ENCODE measurements at regions not wholly inside any gene's neighbourhood (a gene's known extent, or its start where the extent isn't known, plus 50 kb on each side); places are given as distances from the start of the nearest gene placed in this dataset.

- Histone ChIP-seq H3K27me3 (ENCODE audit: control insufficient read depth, insufficient read depth, low read length) (no peaks in the 10 kb centered on the region), H3K4me1 (ENCODE audit: control insufficient read depth, insufficient read depth, low read length) (no peaks in the 10 kb centered on the region), H3K4me3 (ENCODE audit: low read depth in 2 of 2, low read length in 2 of 2) (no peak overlapping the region), H3K27ac (ENCODE audit: low read length) (no peak overlapping the region), H3K9me3 (ENCODE audit: control insufficient read depth, insufficient read depth, low read depth, low read length) (no peaks in the 10 kb centered on the region), H3K36me3 (ENCODE audit: control insufficient read depth, insufficient read depth, low read length) (no peaks in the 10 kb centered on the region)
- no peak for ATAC-seq
- in situ Hi-C loops (cut with HindIII; ENCODE audit: low pct_unique_long_range_greater_than_20kb, low sequenced_read_pairs) = no loop called here
- ChIA-PET POLR2A (no interaction called here), CTCF (no interaction called here)
- no peak for DNase-seq (ENCODE audit: low read depth, low spot score)
- no TSS peak for BruUV-seq (replicated peaks)
- TF ChIP-seq, protein P1, sequence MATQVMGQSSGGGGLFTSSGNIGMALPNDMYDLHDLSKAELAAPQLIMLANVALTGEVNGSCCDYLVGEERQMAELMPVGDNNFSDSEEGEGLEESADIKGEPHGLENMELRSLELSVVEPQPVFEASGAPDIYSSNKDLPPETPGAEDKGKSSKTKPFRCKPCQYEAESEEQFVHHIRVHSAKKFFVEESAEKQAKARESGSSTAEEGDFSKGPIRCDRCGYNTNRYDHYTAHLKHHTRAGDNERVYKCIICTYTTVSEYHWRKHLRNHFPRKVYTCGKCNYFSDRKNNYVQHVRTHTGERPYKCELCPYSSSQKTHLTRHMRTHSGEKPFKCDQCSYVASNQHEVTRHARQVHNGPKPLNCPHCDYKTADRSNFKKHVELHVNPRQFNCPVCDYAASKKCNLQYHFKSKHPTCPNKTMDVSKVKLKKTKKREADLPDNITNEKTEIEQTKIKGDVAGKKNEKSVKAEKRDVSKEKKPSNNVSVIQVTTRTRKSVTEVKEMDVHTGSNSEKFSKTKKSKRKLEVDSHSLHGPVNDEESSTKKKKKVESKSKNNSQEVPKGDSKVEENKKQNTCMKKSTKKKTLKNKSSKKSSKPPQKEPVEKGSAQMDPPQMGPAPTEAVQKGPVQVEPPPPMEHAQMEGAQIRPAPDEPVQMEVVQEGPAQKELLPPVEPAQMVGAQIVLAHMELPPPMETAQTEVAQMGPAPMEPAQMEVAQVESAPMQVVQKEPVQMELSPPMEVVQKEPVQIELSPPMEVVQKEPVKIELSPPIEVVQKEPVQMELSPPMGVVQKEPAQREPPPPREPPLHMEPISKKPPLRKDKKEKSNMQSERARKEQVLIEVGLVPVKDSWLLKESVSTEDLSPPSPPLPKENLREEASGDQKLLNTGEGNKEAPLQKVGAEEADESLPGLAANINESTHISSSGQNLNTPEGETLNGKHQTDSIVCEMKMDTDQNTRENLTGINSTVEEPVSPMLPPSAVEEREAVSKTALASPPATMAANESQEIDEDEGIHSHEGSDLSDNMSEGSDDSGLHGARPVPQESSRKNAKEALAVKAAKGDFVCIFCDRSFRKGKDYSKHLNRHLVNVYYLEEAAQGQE (IDR thresholded peaks at IDR 0.05; ENCODE audit: insufficient read depth in 1 of 2, low read depth in 2 of 2, low read length in 1 of 2) = no peak
- TF ChIP-seq SIN3A (IDR thresholded peaks at IDR 0.05; ENCODE audit: borderline replicate concordance, insufficient read depth, low read depth, low read length) (no peak), TCF7L2 (IDR thresholded peaks at IDR 0.05; ENCODE audit: low read depth, low read length) (no peak), POLR2AphosphoS5 (IDR thresholded peaks at IDR 0.05; ENCODE audit: low read depth, low read length) (no peak)
- TF ChIP-seq, protein P2, sequence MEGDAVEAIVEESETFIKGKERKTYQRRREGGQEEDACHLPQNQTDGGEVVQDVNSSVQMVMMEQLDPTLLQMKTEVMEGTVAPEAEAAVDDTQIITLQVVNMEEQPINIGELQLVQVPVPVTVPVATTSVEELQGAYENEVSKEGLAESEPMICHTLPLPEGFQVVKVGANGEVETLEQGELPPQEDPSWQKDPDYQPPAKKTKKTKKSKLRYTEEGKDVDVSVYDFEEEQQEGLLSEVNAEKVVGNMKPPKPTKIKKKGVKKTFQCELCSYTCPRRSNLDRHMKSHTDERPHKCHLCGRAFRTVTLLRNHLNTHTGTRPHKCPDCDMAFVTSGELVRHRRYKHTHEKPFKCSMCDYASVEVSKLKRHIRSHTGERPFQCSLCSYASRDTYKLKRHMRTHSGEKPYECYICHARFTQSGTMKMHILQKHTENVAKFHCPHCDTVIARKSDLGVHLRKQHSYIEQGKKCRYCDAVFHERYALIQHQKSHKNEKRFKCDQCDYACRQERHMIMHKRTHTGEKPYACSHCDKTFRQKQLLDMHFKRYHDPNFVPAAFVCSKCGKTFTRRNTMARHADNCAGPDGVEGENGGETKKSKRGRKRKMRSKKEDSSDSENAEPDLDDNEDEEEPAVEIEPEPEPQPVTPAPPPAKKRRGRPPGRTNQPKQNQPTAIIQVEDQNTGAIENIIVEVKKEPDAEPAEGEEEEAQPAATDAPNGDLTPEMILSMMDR (IDR thresholded peaks at IDR 0.05) = no peak
- intact Hi-C loops (cut with micrococcal nuclease; ENCODE audit: unreplicated experiment) = no loop called here
These were observed 377.3 kb upstream of the KLF12 start for GRCh38 chr13:74511523-74511922.

DNA sequence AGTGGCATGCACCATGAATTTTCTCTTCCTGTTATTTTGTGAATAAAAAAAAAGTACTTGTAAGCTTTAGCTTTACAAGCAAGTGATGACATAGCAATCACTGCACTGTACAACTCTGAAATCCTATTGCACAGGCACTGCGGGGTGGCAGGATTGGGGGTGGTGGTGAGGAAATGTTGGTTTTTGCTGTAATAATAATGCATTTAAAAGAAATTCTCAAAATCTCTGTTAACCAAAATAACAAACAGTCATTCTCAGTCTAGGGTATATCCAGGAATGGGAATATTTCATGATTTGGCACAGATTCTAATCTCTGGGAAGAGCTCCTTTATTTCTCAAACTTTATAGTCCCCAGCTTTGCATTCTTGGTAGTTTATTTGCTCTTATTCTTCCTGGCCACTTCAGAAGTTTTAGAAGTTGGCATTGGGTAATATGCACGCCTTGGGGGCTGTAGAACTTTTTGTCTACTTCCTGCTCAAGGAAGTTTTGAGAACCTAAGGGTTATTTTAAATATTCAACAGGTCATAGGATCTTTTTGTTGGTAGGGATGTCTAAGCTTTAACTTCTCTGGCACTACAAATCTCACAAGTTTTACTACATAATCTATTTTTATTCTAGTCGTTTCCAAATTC, 353.0 kb upstream of the KLF12 start:
- intact Hi-C loops (cut with micrococcal nuclease; ENCODE audit: unreplicated experiment) = no loop called here
- Histone ChIP-seq H3K36me3 (ENCODE audit: control insufficient read depth, insufficient read depth, low read length) (no peaks in the 10 kb centered on the region), H3K9me3 (ENCODE audit: control insufficient read depth, insufficient read depth, low read depth, low read length) (no peaks in the 10 kb centered on the region), H3K27ac (ENCODE audit: low read length) (no peak overlapping the region), H3K4me3 (ENCODE audit: low read depth in 2 of 2, low read length in 2 of 2) (no peak overlapping the region), H3K27me3 (ENCODE audit: control insufficient read depth, insufficient read depth, low read length) (no peaks in the 10 kb centered on the region), H3K4me1 (ENCODE audit: control insufficient read depth, insufficient read depth, low read length) (no peaks in the 10 kb centered on the region)
- no TSS peak for BruUV-seq (replicated peaks)
- ChIA-PET POLR2A (no interaction called here), CTCF (no interaction called here)
- ATAC-seq = no peak
- DNase-seq (ENCODE audit: low read depth, low spot score) = no peak
- in situ Hi-C loops (cut with HindIII; ENCODE audit: low pct_unique_long_range_greater_than_20kb, low sequenced_read_pairs) = no loop called here
- TF ChIP-seq POLR2AphosphoS5 (IDR thresholded peaks at IDR 0.05; ENCODE audit: low read depth, low read length) = no peak
- TF ChIP-seq, protein P1 (IDR thresholded peaks at IDR 0.05; ENCODE audit: insufficient read depth in 1 of 2, low read depth in 2 of 2, low read length in 1 of 2) = no peak
- TF ChIP-seq, protein P2 (IDR thresholded peaks at IDR 0.05) = no peak
- TF ChIP-seq TCF7L2 (IDR thresholded peaks at IDR 0.05; ENCODE audit: low read depth, low read length) = no peak
- no peak for TF ChIP-seq SIN3A (IDR thresholded peaks at IDR 0.05; ENCODE audit: borderline replicate concordance, insufficient read depth, low read depth, low read length)

Data from Panc1 (cell line).